ENCODE measurements at regions not wholly inside any gene's neighbourhood (a gene's known extent, or its start where the extent isn't known, plus 50 kb on each side); places are given as distances from the start of the nearest gene placed in this dataset.

GRCh38 chr2:78245394-78246135 lies 723.4 kb upstream of the LRRTM4 start:
- no peaks in the 10 kb centered on the region for H3K9me3 ChIP-seq
- intact Hi-C loops (cut with micrococcal nuclease; ENCODE audit: unreplicated experiment): no loop called here
- H3K27ac Mint-ChIP-seq (ENCODE audit: unreplicated experiment): no peak overlapping the region

GRCh38 chr2:78251708-78252107 lies 729.5 kb upstream of the LRRTM4 start:
- Histone ChIP-seq H3K4me1 (no peaks in the 10 kb centered on the region), H3K9me3 (no peaks in the 10 kb centered on the region), H3K4me3 (ENCODE audit: low read depth, low read length) (no peak overlapping the region), H3K27me3 (replicated peaks; ENCODE audit: control insufficient read depth, insufficient read depth, low read length) (no peaks in the 10 kb centered on the region), H3K36me3 (ENCODE audit: control insufficient read depth, insufficient read depth, low read length) (no peaks in the 10 kb centered on the region)
- H3K27ac Mint-ChIP-seq (ENCODE audit: unreplicated experiment): no peak overlapping the region
- no TSS peak for BruUV-seq (replicated peaks)
- peaks cover 7% of the 10 kb centered on the region for H3K9me3 Mint-ChIP-seq (ENCODE audit: unreplicated experiment)
- H3K4me3 Mint-ChIP-seq (ENCODE audit: unreplicated experiment): no peak overlapping the region
- H3K4me1 Mint-ChIP-seq (ENCODE audit: low read depth, unreplicated experiment): no peaks in the 10 kb centered on the region
- POLR2A ChIA-PET: no interaction called here
- CTCF ChIA-PET: no interaction called here
- intact Hi-C loops (cut with micrococcal nuclease; ENCODE audit: unreplicated experiment): no loop called here
- TF ChIP-seq CTCF (IDR thresholded peaks at IDR 0.05; ENCODE audit: insufficient read depth in 1 of 2, low read depth in 1 of 2, low read length in 1 of 2, severe bottlenecking in 1 of 2, unreplicated experiment in 1 of 2): no peak
- no peaks in the 10 kb centered on the region for H3K36me3 Mint-ChIP-seq (ENCODE audit: insufficient read depth, unreplicated experiment)
- DNase-seq: no peak
- H3K27me3 Mint-ChIP-seq (ENCODE audit: insufficient read depth, unreplicated experiment): no peaks in the 10 kb centered on the region

More at GRCh38 chr2:78245394-78246135, 723.4 kb upstream of the LRRTM4 start:
- Mint-ChIP-seq H3K27me3 (ENCODE audit: insufficient read depth, unreplicated experiment) (no peaks in the 10 kb centered on the region), H3K4me3 (ENCODE audit: unreplicated experiment) (no peak overlapping the region), H3K9me3 (ENCODE audit: unreplicated experiment) (peaks cover 14% of the 10 kb centered on the region), H3K4me1 (ENCODE audit: low read depth, unreplicated experiment) (no peaks in the 10 kb centered on the region), H3K36me3 (ENCODE audit: insufficient read depth, unreplicated experiment) (no peaks in the 10 kb centered on the region)
- Histone ChIP-seq H3K36me3 (ENCODE audit: control insufficient read depth, insufficient read depth, low read length) (no peaks in the 10 kb centered on the region), H3K27me3 (replicated peaks; ENCODE audit: control insufficient read depth, insufficient read depth, low read length) (no peaks in the 10 kb centered on the region), H3K4me1 (no peaks in the 10 kb centered on the region), H3K4me3 (ENCODE audit: low read depth, low read length) (no peak overlapping the region)
- no peak for TF ChIP-seq CTCF (IDR thresholded peaks at IDR 0.05; ENCODE audit: insufficient read depth in 1 of 2, low read depth in 1 of 2, low read length in 1 of 2, severe bottlenecking in 1 of 2, unreplicated experiment in 1 of 2)
- CTCF ChIA-PET: no interaction called here
- BruUV-seq (replicated peaks): no TSS peak
- POLR2A ChIA-PET: no interaction called here
- DNase-seq: no peak

GRCh38 chr2:78260861-78261260 lies 738.7 kb upstream of the LRRTM4 start:
- H3K4me3 ChIP-seq (ENCODE audit: low read depth, low read length): no peak overlapping the region
- no peak for TF ChIP-seq CTCF (IDR thresholded peaks at IDR 0.05; ENCODE audit: insufficient read depth in 1 of 2, low read depth in 1 of 2, low read length in 1 of 2, severe bottlenecking in 1 of 2, unreplicated experiment in 1 of 2)
- CTCF ChIA-PET: interaction anchor here (0.7 kb wide), 1 partner anchor 483 kb away, joined by 4 read pairs; no protein-coding TSS in a partner anchor

More at GRCh38 chr2:78260861-78261260, 738.7 kb upstream of the LRRTM4 start:
- intact Hi-C loops (cut with micrococcal nuclease; ENCODE audit: unreplicated experiment): no loop called here
- Mint-ChIP-seq H3K4me1 (ENCODE audit: low read depth, unreplicated experiment) (peaks cover 9% of the 10 kb centered on the region), H3K27me3 (ENCODE audit: insufficient read depth, unreplicated experiment) (no peaks in the 10 kb centered on the region), H3K4me3 (ENCODE audit: unreplicated experiment) (no peak overlapping the region), H3K9me3 (ENCODE audit: unreplicated experiment) (no peaks in the 10 kb centered on the region), H3K36me3 (ENCODE audit: insufficient read depth, unreplicated experiment) (no peaks in the 10 kb centered on the region), H3K27ac (ENCODE audit: unreplicated experiment) (no peak overlapping the region)
- POLR2A ChIA-PET: no interaction called here
- BruUV-seq (replicated peaks): no TSS peak
- no peaks in the 10 kb centered on the region for H3K4me1 ChIP-seq
- DNase-seq: no peak
- H3K9me3 ChIP-seq: no peaks in the 10 kb centered on the region
- no peaks in the 10 kb centered on the region for H3K27me3 ChIP-seq (replicated peaks; ENCODE audit: control insufficient read depth, insufficient read depth, low read length)
- H3K36me3 ChIP-seq (ENCODE audit: control insufficient read depth, insufficient read depth, low read length): no peaks in the 10 kb centered on the region
